Muscle of arm (tissue), 1 donor: ENCODE measurements at regions not wholly inside any gene's neighbourhood (a gene's known extent, or its start where the extent isn't known, plus 50 kb on each side); places are given as distances from the start of the nearest gene placed in this dataset.
A peak's percentile ranks its signal among the peaks of the same experiment; 100 is the strongest.

Experiments used
- DNase-seq: peaks from one replicate; pipeline ENCODE4 v3.0.0-alpha.2; 2013

- no peak for DNase-seq
Measured at GRCh38 chr6:15804164-15805154, 141.6 kb upstream of the DTNBP1 start.

- DNase-seq, result no peak
Measured at GRCh38 chr6:15802466-15802865, 139.6 kb upstream of the DTNBP1 start.

- DNase-seq, result no peak
Measured at GRCh38 chr6:15801912-15802311, 139.1 kb upstream of the DTNBP1 start.

- no peak for DNase-seq
Measured at GRCh38 chr6:15800841-15801617, 138.2 kb upstream of the DTNBP1 start.

- DNase-seq, result no peak
Measured at GRCh38 chr6:15798533-15799255, 135.9 kb upstream of the DTNBP1 start.

GRCh38 chr6:15796844-15797243, 134.0 kb upstream of the DTNBP1 start:
- DNase-seq, result no peak

GRCh38 chr6:15796130-15796771, 133.4 kb upstream of the DTNBP1 start:
- DNase-seq, result peak; percentile 31

GRCh38 chr6:15793826-15794225, 131.0 kb upstream of the DTNBP1 start:
- no peak for DNase-seq

- peak; percentile 16 for DNase-seq
Measured at GRCh38 chr6:15793288-15793687, 130.5 kb upstream of the DTNBP1 start.

GRCh38 chr6:15792842-15793241, 130.0 kb upstream of the DTNBP1 start:
- no peak for DNase-seq

- peak; percentile 23 for DNase-seq
Measured at GRCh38 chr6:15791448-15792181, 128.8 kb upstream of the DTNBP1 start.

GRCh38 chr6:15790116-15790515, 127.3 kb upstream of the DTNBP1 start:
- DNase-seq, result no peak

- DNase-seq, result no peak
Measured at GRCh38 chr6:15786846-15787245, 124.0 kb upstream of the DTNBP1 start.

GRCh38 chr6:15783484-15783883, 120.7 kb upstream of the DTNBP1 start:
- no peak for DNase-seq

- no peak for DNase-seq
Measured at GRCh38 chr6:15781890-15782289, 119.1 kb upstream of the DTNBP1 start.

- DNase-seq, result no peak
Measured at GRCh38 chr6:15781333-15781732, 118.5 kb upstream of the DTNBP1 start.

GRCh38 chr6:15780437-15780836, 117.6 kb upstream of the DTNBP1 start:
- no peak for DNase-seq

- no peak for DNase-seq
Measured at GRCh38 chr6:15779726-15780125, 116.9 kb upstream of the DTNBP1 start.

- DNase-seq, result no peak
Measured at GRCh38 chr6:15776458-15776980, 113.7 kb upstream of the DTNBP1 start.

GRCh38 chr6:15775741-15776140, 112.9 kb upstream of the DTNBP1 start:
- no peak for DNase-seq
